Testis (tissue), 2 donors: ENCODE measurements at regions not wholly inside any gene's neighbourhood (a gene's known extent, or its start where the extent isn't known, plus 50 kb on each side); places are given as distances from the start of the nearest gene placed in this dataset.

Experiments used
- CTCF ChIP-seq, 3 experiments: fragments of 450-650 bp in 2 of 3; fragments of 200-600 bp in 1 of 3; sonication (generic) in 1 of 3; IDR thresholded peaks; one replicate each; pipeline ENCODE4 v1.5.1; 2016 to 2019; ENCODE audit warnings: antibody characterized with exemption in 3 of 3, mild to moderate bottlenecking in 2 of 3, moderate library complexity in 1 of 3
- POLR2A ChIP-seq: fragments of 450-650 bp; IDR thresholded peaks from one replicate; pipeline ENCODE4 v1.6.1; 2017; ENCODE audit warnings: antibody characterized with exemption, mild to moderate bottlenecking, moderate library complexity

DNA sequence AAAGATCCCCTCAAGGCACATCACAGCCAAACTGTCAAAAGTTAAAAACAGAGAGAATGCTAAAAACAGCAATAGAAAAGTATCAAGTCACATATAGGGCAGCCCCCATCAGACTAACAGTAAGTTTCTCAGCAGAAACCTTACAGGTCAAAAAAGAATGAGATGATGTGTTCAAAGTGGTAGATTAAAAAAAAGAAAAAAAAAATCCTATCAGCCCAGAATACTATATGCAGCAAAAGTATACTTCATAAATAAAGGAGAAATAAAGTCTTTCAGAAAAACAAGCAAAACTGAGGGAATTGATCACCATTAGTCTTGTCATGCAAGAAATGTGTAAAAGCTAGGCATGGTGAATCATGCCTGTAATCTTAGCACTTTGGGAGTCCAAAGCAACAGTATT, 99.9 kb upstream of the RAD23B start:
- TF ChIP-seq CTCF (IDR thresholded peaks at IDR 0.05) (no peak), POLR2A (no peak)
